GM19238 (cell line): ENCODE measurements at regions not wholly inside any gene's neighbourhood (a gene's known extent, or its start where the extent isn't known, plus 50 kb on each side); places are given as distances from the start of the nearest gene placed in this dataset.

ENCODE experiments used
- DNase-seq: peaks from one replicate; pipeline ENCODE4 v3.0.0; 2011; ENCODE audit warnings: low spot score; ENCODE audit not compliant: insufficient read length

DNA sequence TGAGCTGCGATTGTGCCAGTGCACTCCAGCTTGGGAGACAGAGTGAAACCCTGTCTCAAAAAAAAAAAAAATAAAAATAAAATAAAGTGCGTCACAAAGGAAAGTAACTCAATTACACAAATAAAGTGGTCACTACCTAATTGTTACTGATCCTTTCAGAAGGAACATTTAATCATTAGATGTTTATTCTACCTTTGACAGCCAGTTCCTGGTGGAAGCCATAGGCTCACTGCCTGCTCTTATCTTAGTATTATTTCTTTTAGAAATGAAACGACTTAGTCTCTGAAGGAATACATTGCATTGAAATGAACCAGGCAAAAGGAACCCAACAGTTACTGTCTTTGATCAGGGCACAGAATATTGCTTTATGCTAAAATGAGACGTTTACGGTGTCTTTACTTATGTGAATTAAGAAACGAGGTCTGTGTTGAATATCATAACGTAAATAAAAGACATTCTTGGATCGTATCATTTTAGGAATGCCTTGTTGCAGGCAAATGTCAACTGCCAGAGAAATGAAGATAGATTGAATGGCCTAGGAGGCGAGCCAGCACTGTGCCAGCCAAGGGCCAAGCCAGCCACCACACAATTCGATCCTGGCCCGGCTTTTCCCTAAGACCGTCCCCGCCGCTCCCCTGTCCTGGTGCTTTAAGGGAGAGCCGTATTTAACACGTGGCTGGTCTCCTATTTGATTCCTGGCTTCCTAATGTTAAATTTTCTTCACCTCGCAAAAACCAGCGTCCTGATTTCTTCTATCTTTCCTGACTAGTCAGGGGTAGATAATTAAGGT, 136.7 kb upstream of the GMDS start:
- DNase-seq: no peak

DNA sequence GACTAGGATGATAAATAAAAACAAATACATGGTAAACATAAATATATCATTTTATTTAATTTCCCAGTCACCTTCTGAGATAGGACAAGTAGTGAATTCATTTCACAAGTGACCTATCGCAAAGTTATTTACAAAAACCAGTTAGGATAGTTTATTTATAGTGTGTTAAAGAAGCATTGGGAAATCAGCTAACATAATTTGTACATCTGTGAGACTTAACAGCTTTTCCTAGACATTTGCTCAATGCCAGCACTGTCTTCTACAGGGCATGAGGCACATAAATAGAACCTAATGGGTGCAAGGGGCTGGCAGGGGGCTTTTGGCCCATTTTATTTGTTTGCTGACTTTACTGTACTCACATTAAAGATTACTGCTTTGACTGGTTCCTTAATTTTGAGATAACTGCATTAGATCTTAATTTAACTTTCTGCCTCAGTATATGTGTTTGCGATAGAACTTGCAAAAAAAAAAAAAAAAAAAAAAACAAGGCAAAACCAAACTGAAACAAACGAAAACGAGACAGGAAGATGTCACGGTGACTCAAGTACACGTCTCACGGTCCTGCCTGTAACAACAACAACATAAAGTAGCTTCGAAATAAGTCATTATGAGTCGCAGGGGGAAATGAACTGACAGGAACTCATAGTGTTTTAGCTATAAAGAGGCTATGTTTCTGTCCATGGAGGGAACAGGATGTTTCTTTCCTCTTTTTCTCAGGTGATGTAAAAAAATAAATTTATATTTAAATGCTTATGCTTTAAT, 133.7 kb upstream of the GMDS start:
- no peak for DNase-seq

DNA sequence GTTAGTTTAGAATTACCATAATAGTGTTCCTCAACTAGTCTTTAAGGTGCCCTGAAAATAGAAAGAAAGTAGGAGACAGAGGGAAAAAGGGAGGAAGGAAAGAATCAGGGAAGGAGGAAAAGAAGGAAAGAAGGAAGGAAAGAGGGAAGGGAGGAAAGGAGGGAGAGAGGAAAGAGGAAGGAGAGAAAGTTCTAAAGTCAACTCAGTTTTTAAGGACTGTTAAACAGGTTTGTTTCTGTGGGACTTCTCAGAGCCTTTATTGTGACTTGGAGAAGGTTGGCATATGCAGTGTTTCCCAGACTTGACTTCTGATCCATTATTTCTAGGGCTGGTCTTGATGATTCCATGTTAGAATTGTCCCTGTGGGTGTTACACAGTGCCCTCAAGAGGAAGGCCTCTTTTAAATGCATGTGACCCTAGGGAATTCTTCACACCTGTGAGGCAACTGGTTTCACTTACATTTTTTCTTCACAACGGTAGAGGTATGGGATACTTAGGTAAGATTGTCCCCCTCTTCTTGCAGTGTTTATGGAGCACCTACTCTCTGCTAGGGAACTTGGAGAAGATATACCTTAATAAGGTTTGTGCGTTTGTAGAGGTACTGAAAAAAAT, 132.7 kb upstream of the GMDS start:
- DNase-seq: no peak

DNA sequence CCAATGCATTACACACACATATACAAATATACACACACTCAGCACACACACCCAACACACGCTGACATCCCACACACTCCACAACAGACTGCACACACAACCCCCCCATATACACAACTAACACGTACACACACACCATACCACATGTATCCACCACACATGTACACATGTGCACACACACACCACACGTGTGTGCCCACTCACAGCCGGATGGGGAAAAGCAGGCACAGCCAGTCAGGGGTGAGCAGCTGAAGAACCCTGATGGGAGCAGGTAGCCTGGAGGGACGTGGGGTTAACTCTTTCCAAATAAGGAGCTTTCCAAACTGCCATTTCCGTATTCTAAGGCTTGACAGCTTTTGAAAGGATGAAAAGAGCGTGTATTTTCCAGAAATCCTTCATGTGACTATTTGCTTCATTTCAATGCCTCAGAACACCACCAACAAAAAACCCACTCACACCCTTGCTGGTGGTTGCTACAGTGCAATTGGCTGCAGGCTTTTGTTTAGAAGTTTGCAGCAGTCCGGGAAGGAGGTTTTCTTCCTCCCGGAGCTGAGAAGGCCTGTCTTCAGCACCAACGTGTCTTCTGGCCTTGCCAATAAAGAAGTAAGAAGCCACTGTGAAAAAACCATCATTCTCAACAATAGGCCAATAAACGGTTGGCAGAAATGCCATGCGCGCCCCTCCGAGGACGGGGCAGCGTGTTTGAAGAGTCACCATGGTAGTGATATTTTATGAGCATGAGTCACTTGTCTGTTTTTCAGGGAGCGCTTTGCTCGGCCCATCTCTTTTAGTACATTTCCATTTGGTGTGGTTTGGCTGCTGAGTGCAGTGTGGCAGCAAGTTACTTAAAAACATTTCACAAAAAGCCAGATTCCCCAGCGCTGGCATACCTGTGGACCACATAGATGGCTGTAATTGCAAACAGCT, 131.3 kb upstream of the GMDS start:
- no peak for DNase-seq

DNA sequence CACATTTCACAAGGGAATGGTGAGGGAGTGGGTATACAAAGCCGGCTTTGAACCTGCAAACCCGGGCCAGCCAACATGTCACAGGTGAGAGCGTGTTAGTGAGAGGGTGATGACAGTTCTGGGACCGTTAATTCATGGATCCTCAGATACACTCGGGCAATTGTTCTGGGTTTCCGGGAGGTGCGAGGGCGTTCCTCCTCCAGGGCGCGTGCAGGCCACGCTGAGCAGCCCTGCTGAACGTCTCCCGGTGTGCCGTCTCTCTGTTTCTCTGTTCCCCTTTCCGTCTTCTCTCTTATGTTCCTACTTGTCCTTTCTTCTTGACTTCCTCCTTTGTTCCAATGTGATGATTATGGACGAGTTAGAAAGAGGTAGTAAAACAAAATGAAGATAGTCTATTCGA, 130.0 kb upstream of the GMDS start:
- DNase-seq: no peak

DNA sequence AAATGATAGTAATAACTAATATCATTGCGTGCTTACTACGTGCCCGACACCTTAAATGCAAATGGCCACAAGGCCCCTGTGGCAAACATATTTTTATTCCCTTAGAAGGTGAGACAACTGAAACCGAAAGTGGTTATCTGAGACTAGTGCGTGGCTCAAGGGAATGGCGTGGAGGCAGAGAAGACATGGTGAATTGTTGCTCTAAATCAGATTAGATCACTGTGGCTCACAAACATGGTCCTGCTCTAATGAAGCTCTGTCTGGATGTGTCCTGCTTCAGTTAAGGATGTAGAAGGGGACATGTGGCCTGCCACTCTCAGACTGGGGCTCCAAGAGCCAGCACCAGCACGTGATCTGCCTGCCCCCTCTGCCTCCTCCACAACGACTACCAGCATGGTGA, 124.2 kb upstream of the GMDS start:
- no peak for DNase-seq

DNA sequence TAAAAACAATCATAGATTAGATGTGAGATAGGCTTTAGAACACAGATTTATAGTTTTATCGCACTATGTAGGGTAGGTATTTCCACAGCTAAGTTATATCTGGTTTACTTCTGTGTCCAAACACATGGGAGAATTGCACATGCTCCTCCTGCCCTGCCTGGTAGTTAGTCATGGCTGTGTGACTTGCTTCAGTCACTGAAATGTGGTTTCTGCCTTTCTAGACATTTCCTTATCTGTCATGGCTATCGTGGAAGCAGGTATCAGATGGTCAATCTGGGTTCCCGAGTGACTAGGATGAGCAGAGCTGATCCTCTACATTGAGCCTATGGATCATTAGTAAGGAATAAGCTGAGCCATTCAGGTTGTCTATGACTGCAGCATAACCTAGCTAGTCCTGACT, 117.8 kb upstream of the GMDS start:
- DNase-seq: no peak

DNA sequence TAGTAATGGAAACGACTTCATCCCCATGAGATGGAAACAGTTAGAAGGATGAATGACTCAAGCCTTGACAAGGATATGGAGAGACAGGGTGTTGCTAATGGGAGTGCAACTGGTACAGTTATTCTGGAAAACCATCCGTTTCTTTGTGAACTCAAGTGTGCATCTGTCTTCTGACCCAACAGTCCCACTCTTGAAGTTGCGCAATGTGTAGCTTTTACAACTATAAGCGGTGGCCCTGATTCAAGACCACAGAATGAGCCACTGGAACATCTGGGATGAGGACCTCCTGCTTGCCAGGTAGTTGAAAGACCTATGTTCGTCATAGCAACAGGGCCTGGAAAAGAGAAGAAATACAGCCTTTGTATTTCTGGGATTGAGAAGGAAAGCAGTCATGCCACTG, 115.8 kb upstream of the GMDS start:
- no peak for DNase-seq

DNA sequence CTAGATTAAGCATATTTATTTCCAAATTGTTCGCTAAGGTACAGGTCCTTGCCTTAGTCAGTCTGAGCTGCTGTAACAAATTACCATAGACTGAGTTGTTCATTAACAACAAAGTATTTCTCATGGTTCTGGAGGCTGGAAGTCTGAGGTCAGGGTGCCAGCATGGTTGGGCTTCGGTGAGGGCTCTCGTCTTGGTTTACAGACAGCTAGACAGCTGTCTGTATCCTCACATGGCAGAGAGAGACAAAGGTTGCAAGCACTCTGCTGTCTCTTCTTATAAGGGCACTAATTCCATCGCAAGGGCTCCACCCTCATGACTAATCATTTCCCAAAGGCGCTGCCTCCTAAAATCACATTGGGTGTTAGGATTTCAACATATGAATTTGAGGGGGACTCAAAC, 115.3 kb upstream of the GMDS start:
- DNase-seq: no peak

DNA sequence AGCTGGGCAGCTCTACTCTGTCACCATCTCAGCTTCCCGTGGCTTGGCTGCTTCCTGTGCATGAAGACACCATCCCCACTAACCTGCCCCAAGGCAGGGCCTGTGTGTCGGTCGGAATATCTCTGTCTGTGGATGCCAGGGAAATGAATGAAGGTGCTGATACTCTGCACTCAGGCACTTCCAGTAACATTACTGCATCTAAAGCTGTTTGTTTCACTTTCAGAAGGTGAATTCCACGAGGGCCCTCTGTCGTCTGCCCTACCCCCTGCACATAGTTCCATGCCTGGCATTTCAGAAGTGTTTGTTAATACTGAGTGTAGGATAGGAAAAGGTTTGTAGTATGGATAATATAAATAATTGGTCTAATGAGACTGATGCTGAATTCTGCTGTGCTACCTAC, 114.7 kb upstream of the GMDS start:
- DNase-seq: no peak

DNA sequence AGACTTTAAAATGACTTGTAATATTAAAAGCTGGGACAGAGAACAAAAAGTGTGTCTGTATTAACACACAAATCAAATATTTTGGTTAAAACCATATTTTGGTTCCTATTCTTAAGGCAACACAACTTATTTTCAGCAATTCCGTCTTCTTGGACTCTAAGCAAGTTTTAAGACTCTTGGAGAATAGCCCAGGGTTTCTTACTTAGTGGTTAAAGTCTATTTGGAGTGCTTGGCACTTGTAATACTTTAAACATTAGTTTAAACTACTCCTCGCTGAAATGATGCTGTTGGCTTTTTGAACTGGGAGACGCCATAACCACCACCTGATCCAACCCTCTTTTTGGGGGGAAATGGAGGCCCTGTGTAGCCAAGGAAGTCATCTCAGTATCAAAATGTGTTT, 109.7 kb upstream of the GMDS start:
- DNase-seq: no peak

DNA sequence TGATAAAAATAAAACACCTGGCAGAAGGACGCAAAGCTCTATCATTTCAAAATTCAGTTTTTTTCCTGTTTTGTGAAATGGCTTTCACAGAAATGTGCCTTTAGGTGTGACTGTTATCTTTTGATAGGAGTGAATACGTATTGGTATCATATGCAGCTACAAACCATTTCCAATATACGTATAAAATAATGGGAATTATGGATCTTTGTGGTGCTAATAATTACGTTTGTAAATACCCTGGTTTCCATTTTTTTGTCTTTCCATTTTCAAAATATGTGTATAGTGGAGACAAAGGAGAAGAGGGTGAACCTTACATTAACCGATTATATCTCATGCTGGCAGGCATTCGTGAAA, 108.7 kb upstream of the GMDS start:
- no peak for DNase-seq

DNA sequence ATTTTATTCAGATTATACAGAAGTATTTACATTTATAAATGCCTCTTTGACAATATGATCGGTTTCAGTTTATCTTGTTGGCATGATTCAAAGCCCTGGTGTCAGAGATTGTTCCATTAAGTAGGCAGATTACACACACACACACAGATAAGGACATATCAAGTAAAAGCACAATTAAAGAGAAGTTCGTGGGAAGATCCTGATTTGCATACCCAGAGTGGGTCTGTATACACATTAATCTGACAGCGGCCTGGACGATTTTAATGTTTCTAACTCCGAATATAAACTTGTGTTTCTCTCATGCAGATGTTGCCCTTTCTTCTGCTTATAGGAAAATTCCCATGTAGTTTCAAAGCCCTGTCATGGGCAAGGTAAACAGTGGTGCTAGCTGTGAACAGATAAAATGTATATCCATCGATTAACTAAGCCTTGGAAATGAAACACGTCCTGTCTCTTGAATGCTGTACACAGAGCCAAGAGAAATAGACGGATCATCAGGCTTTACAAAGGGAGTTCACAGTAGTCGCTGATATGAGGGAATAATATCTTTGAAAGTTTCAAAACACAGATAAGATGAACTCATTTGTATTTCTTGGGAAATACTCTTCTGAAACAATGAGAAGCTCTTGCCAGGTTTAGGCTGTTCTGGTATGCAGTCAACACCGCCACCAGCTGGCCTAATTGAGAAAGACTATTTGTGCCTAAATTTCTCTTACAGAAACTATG, 108.2 kb upstream of the GMDS start:
- DNase-seq: peak; percentile 31

DNA sequence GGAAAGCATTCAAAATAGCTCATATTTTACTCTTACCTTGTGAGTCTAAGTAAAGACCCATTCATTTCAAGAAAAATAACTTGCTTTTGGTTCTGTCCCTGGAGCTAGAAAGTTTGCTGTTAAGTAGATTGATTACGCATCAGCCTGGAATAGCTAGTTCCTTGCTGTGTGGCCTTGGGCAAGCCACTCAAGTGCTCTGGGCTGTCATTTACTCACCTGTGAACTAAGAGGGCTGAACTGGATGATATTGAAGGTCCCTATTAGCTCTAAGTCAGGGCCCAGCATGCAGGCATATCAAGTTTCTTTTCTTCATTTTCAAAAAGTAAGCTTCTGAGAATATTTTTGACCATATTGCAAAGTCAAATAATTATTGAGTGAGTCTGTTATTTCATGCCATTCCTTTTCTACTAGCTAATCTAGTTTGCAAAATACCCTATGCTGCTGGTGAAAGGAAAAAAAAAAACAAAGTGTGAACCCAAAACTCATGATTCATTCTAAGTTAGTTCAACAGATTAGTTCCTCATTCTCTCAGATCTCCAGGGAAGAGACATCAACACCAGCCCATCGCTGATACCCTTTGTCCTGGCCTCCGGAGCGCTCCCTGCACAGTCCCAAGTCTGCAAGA, 106.5 kb upstream of the GMDS start:
- no peak for DNase-seq

DNA sequence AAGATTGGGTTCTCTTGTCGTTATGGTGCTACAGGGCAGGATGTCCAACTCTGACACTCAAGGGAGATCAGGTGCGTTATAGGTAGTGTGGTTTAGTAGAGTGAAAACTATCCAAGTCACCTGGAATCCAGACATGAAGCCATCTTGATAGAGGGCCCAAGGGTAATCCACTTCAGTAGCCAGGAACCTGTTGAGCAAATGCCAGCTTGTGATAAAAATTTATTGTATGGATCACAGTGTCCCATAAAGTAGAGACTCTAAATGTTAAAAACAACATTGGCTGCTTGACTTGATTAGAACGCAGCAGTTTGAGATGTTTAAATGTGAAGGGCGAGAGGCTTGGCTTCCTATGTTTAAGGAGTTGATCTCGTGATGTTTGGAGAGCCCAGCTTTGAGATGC, 105.7 kb upstream of the GMDS start:
- no peak for DNase-seq

DNA sequence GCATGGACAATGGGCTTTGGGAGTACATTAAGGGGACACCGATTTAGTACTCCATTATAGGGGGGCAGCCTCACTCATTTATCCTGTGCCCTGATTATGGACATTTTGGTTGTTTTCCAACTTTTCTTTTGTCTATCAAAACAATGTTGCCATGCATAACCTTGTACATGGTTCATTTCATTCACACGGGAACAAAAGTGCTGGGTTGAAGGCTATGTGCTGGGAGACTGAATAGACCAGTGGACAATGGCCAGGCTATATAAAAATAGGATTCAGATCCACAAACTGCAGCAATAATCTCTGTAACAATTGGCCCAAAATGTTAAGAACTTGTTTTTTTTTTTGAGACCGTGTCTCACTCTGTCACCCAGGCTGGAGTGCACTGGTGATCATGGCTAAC, 100.7 kb upstream of the GMDS start:
- DNase-seq: no peak

DNA sequence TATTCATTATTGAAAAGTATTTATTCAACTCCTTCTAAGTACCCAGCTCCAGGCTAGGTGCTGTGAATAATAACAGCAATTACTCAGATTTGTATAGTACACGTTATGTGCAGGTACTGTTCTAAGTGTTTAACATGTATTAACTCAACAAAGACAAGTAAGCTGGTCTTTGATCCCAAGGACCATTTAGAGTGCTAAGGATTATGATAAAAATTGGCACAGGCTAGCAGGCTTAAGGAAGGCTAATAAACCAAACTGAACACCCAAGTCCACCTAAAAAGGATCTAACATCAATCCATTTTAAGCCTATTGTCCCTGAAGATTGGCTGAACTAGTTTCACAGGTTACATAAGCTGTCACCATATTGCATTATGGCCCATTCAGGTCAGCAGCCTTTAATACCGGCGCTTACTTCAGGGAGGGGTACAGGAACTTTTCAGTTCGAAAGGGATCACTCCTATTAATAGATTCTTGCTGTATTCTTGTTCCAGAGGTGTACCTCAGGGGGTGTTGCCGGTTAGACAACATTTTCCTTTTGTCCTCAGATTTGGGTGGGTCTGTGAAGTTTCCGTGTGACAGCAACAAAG, 99.0 kb upstream of the GMDS start:
- DNase-seq: no peak

DNA sequence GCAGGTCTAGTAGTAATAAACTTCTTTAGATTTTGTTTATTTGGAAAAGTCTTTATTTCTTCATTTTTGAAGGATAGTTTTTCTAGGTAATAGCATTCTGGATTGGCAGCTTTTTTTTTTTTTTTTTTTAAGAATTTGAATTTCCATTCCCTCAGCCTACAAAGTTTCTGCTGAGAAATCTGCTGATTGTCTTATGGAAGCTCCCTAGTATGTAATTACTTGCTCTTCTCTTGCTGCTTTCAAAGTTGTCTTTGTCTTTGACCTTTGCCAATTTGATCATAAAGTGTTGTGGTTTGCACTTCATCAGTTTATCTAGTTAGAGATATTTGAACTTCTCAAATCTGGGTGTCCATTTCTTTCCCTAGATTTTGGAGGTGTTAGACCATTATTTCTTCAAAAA, 82.2 kb upstream of the GMDS start:
- no peak for DNase-seq

DNA sequence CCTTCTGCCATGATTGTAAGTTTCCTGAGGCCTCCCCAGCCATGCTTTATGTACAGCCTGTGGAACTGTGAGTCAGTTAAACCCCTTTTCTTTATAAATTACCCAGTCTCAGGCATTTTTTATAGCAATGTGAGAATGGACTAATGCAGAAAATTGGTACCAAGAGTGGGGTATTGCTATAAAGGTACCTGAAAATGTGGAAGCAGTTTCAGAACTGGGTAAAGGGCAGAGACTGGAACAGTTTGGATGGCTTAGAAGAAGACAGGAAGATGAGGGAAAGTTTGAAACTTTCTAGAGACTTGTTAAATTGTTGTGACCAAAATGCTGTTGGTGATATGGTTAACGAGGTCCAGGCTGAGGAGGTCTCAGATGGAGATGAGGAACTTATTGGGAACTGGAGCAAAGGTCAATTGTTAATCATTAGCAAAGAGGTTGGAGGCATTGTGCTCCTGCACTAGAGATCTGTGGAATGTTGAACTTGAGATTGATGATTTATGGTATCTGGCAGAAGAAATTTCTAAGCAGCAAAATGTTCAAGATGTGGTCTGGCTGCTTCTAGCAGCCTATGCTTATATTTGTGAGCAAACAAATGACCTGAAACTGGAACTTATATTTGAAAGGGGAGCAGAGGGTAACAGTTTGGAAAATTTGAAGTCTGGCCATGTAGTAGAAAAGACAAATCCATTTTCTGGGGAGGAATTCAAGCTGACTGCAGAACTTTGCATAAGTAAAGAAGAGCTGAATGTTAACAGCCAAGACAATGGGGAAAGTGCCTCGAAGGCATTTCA, 79.0 kb upstream of the GMDS start:
- no peak for DNase-seq
